Liver (tissue), 3 donors: ENCODE measurements at regions not wholly inside any gene's neighbourhood (a gene's known extent, or its start where the extent isn't known, plus 50 kb on each side); places are given as distances from the start of the nearest gene placed in this dataset.

Experiments used
- ATF3 ChIP-seq: IDR thresholded peaks from 2 replicates; pipeline ENCODE4 v1.6.1; 2016; ENCODE audit warnings: antibody characterized with exemption
- GABPA ChIP-seq, 2 donors: IDR thresholded peaks in 1 of 2; conservative IDR thresholded peaks in 1 of 2; 2 replicates each; pipeline ENCODE4 v1.6.1; 2016; ENCODE audit warnings: antibody characterized with exemption in 2 of 2, mild to moderate bottlenecking in 1 of 2, moderate library complexity in 1 of 2
- JUND ChIP-seq, 2 donors: IDR thresholded peaks; 2 replicates each; pipeline ENCODE4 v1.6.1; 2016; ENCODE audit warnings: antibody characterized with exemption in 2 of 2
- RAD21 ChIP-seq, 2 donors: IDR thresholded peaks; 2 replicates each; pipeline ENCODE4 v1.6.1; 2016; ENCODE audit warnings: antibody characterized with exemption in 2 of 2, mild to moderate bottlenecking in 2 of 2
- RXRA ChIP-seq, 2 donors: IDR thresholded peaks; 2 replicates each; pipeline ENCODE4 v1.6.1; 2017 to 2018; ENCODE audit warnings: antibody characterized with exemption in 2 of 2, mild to moderate bottlenecking in 1 of 2
- TAF1 ChIP-seq: conservative IDR thresholded peaks from 2 replicates; pipeline ENCODE4 v1.6.1; 2016; ENCODE audit warnings: antibody characterized with exemption, mild to moderate bottlenecking
- TF ChIP-seq, protein P1 (sequence below): fragments of 150-350 bp; IDR thresholded peaks from 2 replicates; pipeline ENCODE4 v1.5.1; 2017; ENCODE audit warnings: improper control_type of control experiment, low read depth, low read length; ENCODE audit not compliant: missing input control
- donor health status: healthy.
- donor health status: healthy.

DNA sequence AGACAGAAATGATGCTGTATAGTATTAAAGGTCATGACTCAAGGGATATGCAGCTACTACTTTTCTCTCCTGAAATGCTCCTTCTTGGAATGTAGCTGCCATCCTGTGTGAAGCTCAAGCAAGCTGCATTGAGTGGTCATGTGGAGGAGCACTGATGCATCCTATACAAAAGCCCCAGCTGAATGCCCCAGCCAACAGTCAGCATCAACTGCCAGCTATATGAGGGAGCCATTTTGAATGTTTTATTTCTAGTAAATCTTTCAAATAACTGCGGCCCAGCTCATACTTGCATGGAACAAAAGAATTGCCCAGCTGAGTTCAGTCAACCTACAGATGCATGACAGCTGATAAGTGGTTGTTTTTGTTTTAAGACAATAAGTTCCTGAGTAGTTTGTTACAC lies 165.0 kb upstream of the GEMIN8 start:
- TF ChIP-seq RAD21 (IDR thresholded peaks at IDR 0.05) (no peak), GABPA (IDR thresholded peaks at IDR 0.05 in 1 of 2, conservative IDR thresholded peaks at IDR 0.05 in 1 of 2) (no peak), RXRA (IDR thresholded peaks at IDR 0.05) (no peak), ATF3 (no peak), JUND (IDR thresholded peaks at IDR 0.05) (no peak), TAF1 (no peak)
- TF ChIP-seq, protein P1, sequence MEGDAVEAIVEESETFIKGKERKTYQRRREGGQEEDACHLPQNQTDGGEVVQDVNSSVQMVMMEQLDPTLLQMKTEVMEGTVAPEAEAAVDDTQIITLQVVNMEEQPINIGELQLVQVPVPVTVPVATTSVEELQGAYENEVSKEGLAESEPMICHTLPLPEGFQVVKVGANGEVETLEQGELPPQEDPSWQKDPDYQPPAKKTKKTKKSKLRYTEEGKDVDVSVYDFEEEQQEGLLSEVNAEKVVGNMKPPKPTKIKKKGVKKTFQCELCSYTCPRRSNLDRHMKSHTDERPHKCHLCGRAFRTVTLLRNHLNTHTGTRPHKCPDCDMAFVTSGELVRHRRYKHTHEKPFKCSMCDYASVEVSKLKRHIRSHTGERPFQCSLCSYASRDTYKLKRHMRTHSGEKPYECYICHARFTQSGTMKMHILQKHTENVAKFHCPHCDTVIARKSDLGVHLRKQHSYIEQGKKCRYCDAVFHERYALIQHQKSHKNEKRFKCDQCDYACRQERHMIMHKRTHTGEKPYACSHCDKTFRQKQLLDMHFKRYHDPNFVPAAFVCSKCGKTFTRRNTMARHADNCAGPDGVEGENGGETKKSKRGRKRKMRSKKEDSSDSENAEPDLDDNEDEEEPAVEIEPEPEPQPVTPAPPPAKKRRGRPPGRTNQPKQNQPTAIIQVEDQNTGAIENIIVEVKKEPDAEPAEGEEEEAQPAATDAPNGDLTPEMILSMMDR, result no peak
